Adrenal gland (tissue), 9 donors: ENCODE measurements at regions not wholly inside any gene's neighbourhood (a gene's known extent, or its start where the extent isn't known, plus 50 kb on each side); places are given as distances from the start of the nearest gene placed in this dataset.

Experiments used
- DNase-seq, 7 donors: peaks; one replicate each; pipeline ENCODE4 v3.0.0-alpha.2; 2019 to 2020
- H3K27ac ChIP-seq, 5 donors: fragments of 200-600 bp; sonication (generic) in 4 of 5; 1 replicate in 3 of 5; 2 replicates in 2 of 5; pipeline versions ENCODE4 v1.5.1 to v1.8.0; 2016 to 2020; ENCODE audit warnings: mild to moderate bottlenecking in 1 of 5
- H3K27me3 ChIP-seq: fragments of 200-600 bp; 2 replicates; pipeline ENCODE4 v1.8.0; 2021
- H3K36me3 ChIP-seq, 2 donors: fragments of 200-600 bp; replicated peaks in 1 of 2; 1 replicate in 1 of 2; 2 replicates in 1 of 2; pipeline versions ENCODE4 v1.5.1 to v1.8.0; 2018 to 2022
- H3K4me1 ChIP-seq, 2 donors: fragments of 200-600 bp; replicated peaks in 1 of 2; 1 replicate in 1 of 2; 2 replicates in 1 of 2; pipeline versions ENCODE4 v1.5.1 to v1.8.0; 2018 to 2021
- H3K4me3 ChIP-seq, 4 donors: fragments of 200-600 bp; sonication (generic) in 3 of 4; one replicate each; pipeline ENCODE4 v1.5.1; 2016 to 2018
- H3K9me3 ChIP-seq, 3 donors: fragments of 200-600 bp; sonication (generic) in 1 of 3; replicated peaks in 1 of 3; 1 replicate in 2 of 3; 2 replicates in 1 of 3; pipeline versions ENCODE4 v1.5.1 to v1.8.0; 2016 to 2021
- CTCF ChIP-seq, 6 experiments: fragments of 450-650 bp in 4 of 6; fragments of 200-600 bp in 2 of 6; sonication (generic) in 1 of 6; IDR thresholded peaks; 1 replicate in 5 of 6; 2 replicates in 1 of 6; pipeline versions ENCODE4 v1.5.1 to v1.8.0; 2016 to 2021; ENCODE audit warnings: antibody characterized with exemption in 6 of 6, mild to moderate bottlenecking in 2 of 6, moderate library complexity in 1 of 6
- POLR2A ChIP-seq, 2 donors: fragments of 450-650 bp; IDR thresholded peaks; one replicate each; pipeline ENCODE4 v1.6.1; 2017; ENCODE audit warnings: antibody characterized with exemption in 2 of 2, mild to moderate bottlenecking in 2 of 2, moderate library complexity in 1 of 2
- WGBS, 4 donors: extraction: QIAGEN DNeasy Blood & Tissue Kit in 2 of 4; methylation state at CpG; one replicate each; pipeline versions ENCODE4 v1.1.5 to v1.1.7; 2013 to 2017; 5-methylcytosine and 5-hydroxymethylcytosine counted together
- intact Hi-C, 2 donors: fragments of 100-400 bp; cut with DNase I; formaldehyde crosslinking; loops; one replicate each; pipeline versions ENCODE4 v1.14.1 to v1.15.0; 2022 to 2023
- donor health status: healthy with polysubstance abuse.
- donor health status: Bipolar disorder and iron deficiency.
- donor health status: DM: yes; HTN: yes; CAD: no.
- donor health status: DM: no; HTN: no; CAD: no.
- donor health status: DM: no; HTN: no; CAD: no.

- H3K27me3 ChIP-seq = no peaks in the 10 kb centered on the region
- H3K4me3 ChIP-seq = no peak overlapping the region
- H3K27ac ChIP-seq = peak overlapping the region in 1 of 5 donors; percentile 10
- 56 to 63% (median 57%) methylated on average over 6 of the region's 6 CpGs for whole genome bisulfite sequencing, 4 donors
- no peaks in the 10 kb centered on the region for H3K9me3 ChIP-seq
- H3K36me3 ChIP-seq = no peaks in the 10 kb centered on the region
- intact Hi-C loops = no loop called here
- DNase-seq = no peak
- TF ChIP-seq POLR2A (IDR thresholded peaks at IDR 0.05) (no peak), CTCF (IDR thresholded peaks at IDR 0.05) (no peak)
- peaks cover 4 to 10% of the 10 kb centered on the region in 2 donors for H3K4me1 ChIP-seq
These were observed 125.6 kb upstream of the SLCO6A1 start for GRCh38 chr5:102624405-102624804.

DNA sequence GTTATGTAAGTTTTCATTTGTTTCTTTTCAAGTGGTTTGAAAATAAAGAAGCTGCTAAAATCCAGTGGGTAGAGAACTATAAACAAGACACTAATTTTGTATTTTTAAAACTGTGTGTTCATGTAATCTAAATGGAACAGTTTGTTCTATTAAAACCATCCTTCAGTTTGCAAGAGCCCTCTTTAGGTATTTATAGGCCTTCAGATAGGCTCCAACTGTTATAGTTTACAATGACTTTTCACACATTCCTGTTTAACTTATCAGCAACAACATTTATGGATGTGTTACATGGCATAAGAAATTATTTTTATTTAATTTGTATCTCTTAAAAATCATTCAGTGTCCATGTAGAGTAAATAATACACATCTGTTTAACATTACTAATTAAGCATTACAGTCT, 126.7 kb upstream of the SLCO6A1 start:
- no peaks in the 10 kb centered on the region for H3K27me3 ChIP-seq
- intact Hi-C loops = no loop called here
- H3K4me3 ChIP-seq = no peak overlapping the region
- no peak for TF ChIP-seq CTCF (IDR thresholded peaks at IDR 0.05)
- TF ChIP-seq POLR2A (IDR thresholded peaks at IDR 0.05) = no peak
- no peaks in the 10 kb centered on the region for H3K36me3 ChIP-seq
- H3K27ac ChIP-seq = no peak overlapping the region
- DNase-seq = no peak
- peaks cover 4 to 10% of the 10 kb centered on the region in 2 donors for H3K4me1 ChIP-seq
- no peaks in the 10 kb centered on the region for H3K9me3 ChIP-seq

DNA sequence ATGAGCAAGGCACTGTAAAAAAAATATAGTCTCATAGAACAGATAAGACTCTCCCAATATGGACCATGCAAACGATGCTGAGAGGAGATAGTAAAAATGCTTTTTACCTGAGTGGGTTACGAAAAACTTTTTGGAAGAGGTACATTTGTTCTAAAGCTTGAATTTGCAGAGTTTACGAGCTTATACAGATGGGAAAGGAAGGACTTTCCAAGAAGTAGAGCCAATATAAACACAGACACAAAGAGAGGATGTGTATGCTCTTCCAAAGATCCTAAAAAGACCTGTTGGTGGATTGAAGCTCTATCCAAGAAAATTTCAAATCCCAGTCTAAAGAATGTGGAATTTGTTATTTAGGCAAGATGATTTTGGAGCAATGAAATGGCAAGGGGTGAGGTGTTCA, 127.1 kb upstream of the SLCO6A1 start:
- 64 to 80% (median 77%) methylated on average over 3 of the region's 3 CpGs for WGBS, 4 donors
- intact Hi-C loops = no loop called here

GRCh38 chr5:102627315-102627714, 127.8 kb upstream of the PAM start:
- peaks cover 4 to 10% of the 10 kb centered on the region in 2 donors for H3K4me1 ChIP-seq
- no peak overlapping the region for H3K27ac ChIP-seq
- no peak for DNase-seq
- H3K4me3 ChIP-seq = no peak overlapping the region
- H3K36me3 ChIP-seq = no peaks in the 10 kb centered on the region
- H3K9me3 ChIP-seq = no peaks in the 10 kb centered on the region
- H3K27me3 ChIP-seq = no peaks in the 10 kb centered on the region
- TF ChIP-seq POLR2A (IDR thresholded peaks at IDR 0.05) = no peak
- TF ChIP-seq CTCF (IDR thresholded peaks at IDR 0.05) = no peak
- intact Hi-C loops = no loop called here

More for the DNA sequence above, 127.1 kb upstream of the SLCO6A1 start:
- no peak overlapping the region for H3K27ac ChIP-seq
- peaks cover 4 to 10% of the 10 kb centered on the region in 2 donors for H3K4me1 ChIP-seq
- no peaks in the 10 kb centered on the region for H3K9me3 ChIP-seq
- no peak for DNase-seq
- H3K27me3 ChIP-seq = no peaks in the 10 kb centered on the region
- no peak for TF ChIP-seq CTCF (IDR thresholded peaks at IDR 0.05)
- no peaks in the 10 kb centered on the region for H3K36me3 ChIP-seq
- H3K4me3 ChIP-seq = no peak overlapping the region
